ENCODE measurements at regions not wholly inside any gene's neighbourhood (a gene's known extent, or its start where the extent isn't known, plus 50 kb on each side); places are given as distances from the start of the nearest gene placed in this dataset.

- no peak for TF ChIP-seq MAX (IDR thresholded peaks at IDR 0.05; ENCODE audit: low read depth)
- TF ChIP-seq JUND (IDR thresholded peaks at IDR 0.05) = no peak
- TF ChIP-seq CTCF (IDR thresholded peaks at IDR 0.05) = no peak
- TF ChIP-seq ZBTB33 (IDR thresholded peaks at IDR 0.05; ENCODE audit: borderline replicate concordance, low read depth) = no peak
- no peak for TF ChIP-seq USF1 (IDR thresholded peaks at IDR 0.05; ENCODE audit: borderline replicate concordance, low read depth)
- no peak for TF ChIP-seq GABPA (IDR thresholded peaks at IDR 0.05; ENCODE audit: low read depth)
Observed at GRCh38 chr13:77429320-77430142, 102.6 kb upstream of the MYCBP2 start.
